GM23338 (cell line): ENCODE measurements at regions not wholly inside any gene's neighbourhood (a gene's known extent, or its start where the extent isn't known, plus 50 kb on each side); places are given as distances from the start of the nearest gene placed in this dataset.

ENCODE experiments used
- ATAC-seq: fragments of 200-7000 bp; cut with Tn5 transposase; 3 replicates; pipeline ENCODE4 v1.9.1; 2020
- DNase-seq: peaks from one replicate; pipeline ENCODE4 v3.0.0-alpha.2; 2015; ENCODE audit warnings: low spot score
- H2AFZ ChIP-seq: fragments of 200-600 bp; sonication (generic); 2 replicates; pipeline ENCODE4 v1.8.0; 2016; ENCODE audit warnings: antibody characterized with exemption, mild to moderate bottlenecking, moderate library complexity
- H3F3A ChIP-seq: fragments of 200-600 bp; sonication (generic); replicated peaks from 2 replicates; pipeline ENCODE4 v1.8.0; 2017; ENCODE audit warnings: antibody characterized with exemption, mixed run types, low read depth
- H3K27ac ChIP-seq: fragments of 200-600 bp; sonication (generic); 2 replicates; pipeline ENCODE4 v1.6.1; 2016; ENCODE audit warnings: low read depth
- H3K27me3 ChIP-seq: fragments of 200-600 bp; sonication (generic); 2 replicates; pipeline ENCODE4 v1.8.0; 2016; ENCODE audit warnings: mild to moderate bottlenecking, mixed run types, moderate library complexity; ENCODE audit not compliant: insufficient read depth
- H3K36me3 ChIP-seq: fragments of 200-600 bp; sonication (generic); 2 replicates; pipeline ENCODE4 v1.8.0; 2016; ENCODE audit warnings: mild to moderate bottlenecking; ENCODE audit not compliant: insufficient read depth
- H3K4me1 ChIP-seq: fragments of 200-600 bp; sonication (generic); 2 replicates; pipeline ENCODE4 v1.8.0; 2016; ENCODE audit warnings: mild to moderate bottlenecking, moderate library complexity; ENCODE audit not compliant: insufficient read depth
- H3K4me2 ChIP-seq: fragments of 200-600 bp; sonication (generic); 2 replicates; pipeline ENCODE4 v1.7.1; 2017; ENCODE audit warnings: mixed run types
- H3K4me3 ChIP-seq: fragments of 200-600 bp; sonication (generic); 2 replicates; pipeline ENCODE4 v1.6.1; 2016; ENCODE audit warnings: mixed run types
- H3K79me2 ChIP-seq: fragments of 200-600 bp; sonication (generic); replicated peaks from 2 replicates; pipeline ENCODE4 v1.8.0; 2017; ENCODE audit warnings: mild to moderate bottlenecking; ENCODE audit not compliant: insufficient read depth
- H3K9me2 ChIP-seq: fragments of 200-600 bp; sonication (generic); 2 replicates; pipeline ENCODE4 v1.8.0; 2017; ENCODE audit not compliant: insufficient read depth
- H4K20me1 ChIP-seq: fragments of 200-600 bp; sonication (generic); replicated peaks from 2 replicates; pipeline ENCODE4 v1.8.0; 2017; ENCODE audit warnings: mild to moderate bottlenecking; ENCODE audit not compliant: insufficient read depth
- H3K27ac Mint-ChIP-seq: 2 replicates; pipeline ENCODE4 v1.8.0; 2020; ENCODE audit warnings: inconsistent platforms, mild to moderate bottlenecking, moderate library complexity, mixed read lengths
- H3K27me3 Mint-ChIP-seq: 3 replicates; pipeline ENCODE4 v1.8.0; 2022; ENCODE audit warnings: low read depth, mild to moderate bottlenecking, moderate library complexity, mixed read lengths, inconsistent platforms; ENCODE audit not compliant: insufficient read depth, poor library complexity
- H3K36me3 Mint-ChIP-seq: 3 replicates; pipeline ENCODE4 v1.8.0; 2021; ENCODE audit warnings: low read depth, mild to moderate bottlenecking, inconsistent platforms, moderate library complexity, mixed read lengths
- H3K4me1 Mint-ChIP-seq: 3 replicates; pipeline ENCODE4 v1.8.0; 2020; ENCODE audit warnings: mild to moderate bottlenecking, inconsistent platforms, mixed read lengths
- H3K4me3 Mint-ChIP-seq: 3 replicates; pipeline ENCODE4 v1.8.0; 2021; ENCODE audit warnings: moderate library complexity, mild to moderate bottlenecking, inconsistent platforms, mixed read lengths
- H3K9me3 Mint-ChIP-seq: 3 replicates; pipeline ENCODE4 v1.8.0; 2020; ENCODE audit warnings: moderate library complexity, mild to moderate bottlenecking, inconsistent platforms, mixed read lengths
- CREB1 ChIP-seq: fragments of 250-450 bp; sonication (Bioruptor Pico); IDR thresholded peaks from 2 replicates; pipeline ENCODE4 v1.5.0; 2020; ENCODE audit warnings: low read depth, mild to moderate bottlenecking, moderate library complexity
- EZH2 ChIP-seq: fragments of 200-600 bp; sonication (generic); IDR thresholded peaks from one replicate; pipeline ENCODE4 v1.8.0; 2017; ENCODE audit warnings: antibody characterized with exemption, mild to moderate bottlenecking, low read depth; ENCODE audit not compliant: unreplicated experiment
- EZH2phosphoT487 ChIP-seq: fragments of 200-600 bp; sonication (generic); IDR thresholded peaks from one replicate; pipeline ENCODE4 v1.8.1; 2018; ENCODE audit warnings: antibody characterized with exemption; ENCODE audit not compliant: unreplicated experiment
- JUNB ChIP-seq: IDR thresholded peaks from one replicate; pipeline ENCODE4 v1.6.1; 2016; ENCODE audit warnings: antibody characterized with exemption; ENCODE audit not compliant: unreplicated experiment
- NANOG ChIP-seq: IDR thresholded peaks from 2 replicates; pipeline ENCODE4 v1.6.1; 2016; ENCODE audit warnings: antibody characterized with exemption, borderline replicate concordance
- POLR2AphosphoS5 ChIP-seq: IDR thresholded peaks from 2 replicates; pipeline ENCODE4 v1.6.1; 2016; ENCODE audit warnings: antibody characterized with exemption, low read depth
- STAT1 ChIP-seq: IDR thresholded peaks from one replicate; pipeline ENCODE4 v1.6.1; 2016; ENCODE audit warnings: antibody characterized with exemption; ENCODE audit not compliant: unreplicated experiment
- ZNF114 ChIP-seq: fragments of 250-450 bp; sonication (Bioruptor Pico); IDR thresholded peaks from 2 replicates; pipeline ENCODE4 v1.5.0; 2020; ENCODE audit warnings: mild to moderate bottlenecking, moderate library complexity
- ZNF331 ChIP-seq: fragments of 250-450 bp; sonication (Bioruptor Pico); IDR thresholded peaks from 2 replicates; pipeline ENCODE4 v1.5.0; 2020; ENCODE audit warnings: low read depth, mild to moderate bottlenecking, moderate library complexity
- TF ChIP-seq, protein P1 (sequence below): fragments of 250-450 bp; sonication (Bioruptor Pico); IDR thresholded peaks from 2 replicates; pipeline ENCODE4 v1.5.0; 2020; ENCODE audit warnings: mild to moderate bottlenecking, moderate library complexity
- TF ChIP-seq, protein P2 (sequence below): IDR thresholded peaks from 2 replicates; pipeline ENCODE4 v1.6.1; 2016; ENCODE audit warnings: antibody characterized with exemption
- TF ChIP-seq, protein P3 (sequence below), 2 experiments: fragments of 200-600 bp in 1 of 2; sonication (generic) in 1 of 2; conservative IDR thresholded peaks; 2 replicates each; pipeline versions ENCODE4 v1.5.1 to v1.6.1; 2016 to 2017; ENCODE audit warnings: antibody characterized with exemption in 2 of 2, low read depth in 2 of 2, mild to moderate bottlenecking in 2 of 2, moderate library complexity in 1 of 2
- TF ChIP-seq, protein P4 (sequence below): IDR thresholded peaks from one replicate; pipeline ENCODE4 v1.6.1; 2018; ENCODE audit warnings: antibody characterized with exemption; ENCODE audit not compliant: unreplicated experiment

DNA sequence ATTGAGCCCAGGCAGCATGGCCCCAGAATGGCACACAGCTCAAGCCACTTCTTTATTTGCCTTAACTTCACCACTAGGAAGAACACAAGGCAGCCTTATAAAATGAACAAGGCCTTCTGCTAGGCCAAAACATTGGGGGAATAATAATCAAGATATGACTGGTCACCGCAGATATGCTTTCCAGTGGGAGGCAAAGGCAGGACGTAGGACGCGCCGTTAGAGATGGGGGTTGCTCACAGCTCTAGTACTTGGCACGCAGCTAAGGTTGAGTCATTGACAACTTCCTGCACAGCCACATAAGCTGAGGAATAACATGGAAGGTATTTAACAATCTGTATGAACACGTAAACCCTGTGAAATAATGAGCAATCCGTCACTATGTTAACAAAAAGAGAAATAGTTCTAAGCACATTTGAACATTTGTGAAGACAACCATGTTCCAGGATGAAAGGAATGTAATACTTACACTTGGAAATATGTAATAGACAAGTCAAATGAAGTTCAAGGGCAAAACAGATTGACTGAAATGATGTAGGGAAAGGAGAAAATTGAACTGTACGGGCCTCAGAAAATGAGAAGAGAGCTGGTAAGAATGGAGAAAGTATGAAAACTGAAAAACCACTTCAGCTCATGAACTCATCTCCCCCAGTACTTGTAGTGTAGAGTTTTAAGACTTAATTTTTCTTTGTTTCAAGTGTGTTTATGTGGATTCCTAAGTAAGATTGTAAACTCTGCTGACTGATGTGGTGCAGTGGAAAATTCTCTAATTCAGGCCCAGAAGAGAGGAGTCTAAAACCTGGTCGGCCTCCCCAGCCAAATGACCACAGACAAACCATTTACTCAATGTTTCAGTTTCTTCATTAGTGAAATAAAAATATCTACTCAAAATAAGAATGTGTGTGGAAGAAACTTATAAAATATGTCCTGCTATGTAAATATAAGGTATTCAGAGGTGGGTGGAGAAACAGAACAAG lies 59.3 kb upstream of the CCDC91 start:
- Mint-ChIP-seq H3K4me3 (no peak overlapping the region), H3K27me3 (peaks cover 4% of the 10 kb centered on the region), H3K36me3 (no peaks in the 10 kb centered on the region), H3K27ac (no peak overlapping the region; the same call in 1 of the 2 replicates), H3K9me3 (no peaks in the 10 kb centered on the region), H3K4me1 (peaks cover 3% of the 10 kb centered on the region; the same call in 1 of the 3 replicates)
- Histone ChIP-seq H4K20me1 (no peaks in the 10 kb centered on the region), H3K4me1 (no peaks in the 10 kb centered on the region), H3K4me2 (no peak overlapping the region), H3K9me2 (no peaks in the 10 kb centered on the region; the same call in 1 of the 2 replicates), H3K79me2 (no peaks in the 10 kb centered on the region), H3K27me3 (no peaks in the 10 kb centered on the region), H3K4me3 (no peak overlapping the region), H3F3A (no peaks in the 10 kb centered on the region), H3K36me3 (no peaks in the 10 kb centered on the region), H2AFZ (no peak overlapping the region), H3K27ac (no peak overlapping the region)
- ATAC-seq = no peak
- no peak for DNase-seq
- TF ChIP-seq, protein P1, sequence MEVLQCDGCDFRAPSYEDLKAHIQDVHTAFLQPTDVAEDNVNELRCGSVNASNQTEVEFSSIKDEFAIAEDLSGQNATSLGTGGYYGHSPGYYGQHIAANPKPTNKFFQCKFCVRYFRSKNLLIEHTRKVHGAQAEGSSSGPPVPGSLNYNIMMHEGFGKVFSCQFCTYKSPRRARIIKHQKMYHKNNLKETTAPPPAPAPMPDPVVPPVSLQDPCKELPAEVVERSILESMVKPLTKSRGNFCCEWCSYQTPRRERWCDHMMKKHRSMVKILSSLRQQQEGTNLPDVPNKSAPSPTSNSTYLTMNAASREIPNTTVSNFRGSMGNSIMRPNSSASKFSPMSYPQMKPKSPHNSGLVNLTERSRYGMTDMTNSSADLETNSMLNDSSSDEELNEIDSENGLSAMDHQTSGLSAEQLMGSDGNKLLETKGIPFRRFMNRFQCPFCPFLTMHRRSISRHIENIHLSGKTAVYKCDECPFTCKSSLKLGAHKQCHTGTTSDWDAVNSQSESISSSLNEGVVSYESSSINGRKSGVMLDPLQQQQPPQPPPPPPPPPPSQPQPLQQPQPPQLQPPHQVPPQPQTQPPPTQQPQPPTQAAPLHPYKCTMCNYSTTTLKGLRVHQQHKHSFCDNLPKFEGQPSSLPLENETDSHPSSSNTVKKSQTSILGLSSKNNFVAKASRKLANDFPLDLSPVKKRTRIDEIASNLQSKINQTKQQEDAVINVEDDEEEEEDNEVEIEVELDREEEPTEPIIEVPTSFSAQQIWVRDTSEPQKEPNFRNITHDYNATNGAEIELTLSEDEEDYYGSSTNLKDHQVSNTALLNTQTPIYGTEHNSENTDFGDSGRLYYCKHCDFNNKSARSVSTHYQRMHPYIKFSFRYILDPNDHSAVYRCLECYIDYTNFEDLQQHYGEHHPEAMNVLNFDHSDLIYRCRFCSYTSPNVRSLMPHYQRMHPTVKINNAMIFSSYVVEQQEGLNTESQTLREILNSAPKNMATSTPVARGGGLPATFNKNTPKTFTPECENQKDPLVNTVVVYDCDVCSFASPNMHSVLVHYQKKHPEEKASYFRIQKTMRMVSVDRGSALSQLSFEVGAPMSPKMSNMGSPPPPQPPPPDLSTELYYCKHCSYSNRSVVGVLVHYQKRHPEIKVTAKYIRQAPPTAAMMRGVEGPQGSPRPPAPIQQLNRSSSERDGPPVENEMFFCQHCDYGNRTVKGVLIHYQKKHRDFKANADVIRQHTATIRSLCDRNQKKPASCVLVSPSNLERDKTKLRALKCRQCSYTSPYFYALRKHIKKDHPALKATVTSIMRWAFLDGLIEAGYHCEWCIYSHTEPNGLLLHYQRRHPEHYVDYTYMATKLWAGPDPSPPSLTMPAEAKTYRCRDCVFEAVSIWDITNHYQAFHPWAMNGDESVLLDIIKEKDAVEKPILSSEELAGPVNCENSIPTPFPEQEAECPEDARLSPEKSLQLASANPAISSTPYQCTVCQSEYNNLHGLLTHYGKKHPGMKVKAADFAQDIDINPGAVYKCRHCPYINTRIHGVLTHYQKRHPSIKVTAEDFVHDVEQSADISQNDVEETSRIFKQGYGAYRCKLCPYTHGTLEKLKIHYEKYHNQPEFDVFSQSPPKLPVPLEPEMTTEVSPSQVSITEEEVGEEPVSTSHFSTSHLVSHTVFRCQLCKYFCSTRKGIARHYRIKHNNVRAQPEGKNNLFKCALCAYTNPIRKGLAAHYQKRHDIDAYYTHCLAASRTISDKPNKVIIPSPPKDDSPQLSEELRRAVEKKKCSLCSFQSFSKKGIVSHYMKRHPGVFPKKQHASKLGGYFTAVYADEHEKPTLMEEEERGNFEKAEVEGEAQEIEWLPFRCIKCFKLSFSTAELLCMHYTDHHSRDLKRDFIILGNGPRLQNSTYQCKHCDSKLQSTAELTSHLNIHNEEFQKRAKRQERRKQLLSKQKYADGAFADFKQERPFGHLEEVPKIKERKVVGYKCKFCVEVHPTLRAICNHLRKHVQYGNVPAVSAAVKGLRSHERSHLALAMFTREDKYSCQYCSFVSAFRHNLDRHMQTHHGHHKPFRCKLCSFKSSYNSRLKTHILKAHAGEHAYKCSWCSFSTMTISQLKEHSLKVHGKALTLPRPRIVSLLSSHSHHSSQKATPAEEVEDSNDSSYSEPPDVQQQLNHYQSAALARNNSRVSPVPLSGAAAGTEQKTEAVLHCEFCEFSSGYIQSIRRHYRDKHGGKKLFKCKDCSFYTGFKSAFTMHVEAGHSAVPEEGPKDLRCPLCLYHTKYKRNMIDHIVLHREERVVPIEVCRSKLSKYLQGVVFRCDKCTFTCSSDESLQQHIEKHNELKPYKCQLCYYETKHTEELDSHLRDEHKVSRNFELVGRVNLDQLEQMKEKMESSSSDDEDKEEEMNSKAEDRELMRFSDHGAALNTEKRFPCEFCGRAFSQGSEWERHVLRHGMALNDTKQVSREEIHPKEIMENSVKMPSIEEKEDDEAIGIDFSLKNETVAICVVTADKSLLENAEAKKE = no peak
- TF ChIP-seq NANOG = no peak
- TF ChIP-seq CREB1 (CRISPR knock-in tag) = no peak
- TF ChIP-seq EZH2 = no peak
- TF ChIP-seq, protein P2, sequence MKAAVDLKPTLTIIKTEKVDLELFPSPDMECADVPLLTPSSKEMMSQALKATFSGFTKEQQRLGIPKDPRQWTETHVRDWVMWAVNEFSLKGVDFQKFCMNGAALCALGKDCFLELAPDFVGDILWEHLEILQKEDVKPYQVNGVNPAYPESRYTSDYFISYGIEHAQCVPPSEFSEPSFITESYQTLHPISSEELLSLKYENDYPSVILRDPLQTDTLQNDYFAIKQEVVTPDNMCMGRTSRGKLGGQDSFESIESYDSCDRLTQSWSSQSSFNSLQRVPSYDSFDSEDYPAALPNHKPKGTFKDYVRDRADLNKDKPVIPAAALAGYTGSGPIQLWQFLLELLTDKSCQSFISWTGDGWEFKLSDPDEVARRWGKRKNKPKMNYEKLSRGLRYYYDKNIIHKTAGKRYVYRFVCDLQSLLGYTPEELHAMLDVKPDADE = no peak
- no peak for TF ChIP-seq JUNB
- TF ChIP-seq ZNF114 (CRISPR knock-in tag) = no peak
- no peak for TF ChIP-seq EZH2phosphoT487
- no peak for TF ChIP-seq POLR2AphosphoS5
- TF ChIP-seq, protein P3, sequence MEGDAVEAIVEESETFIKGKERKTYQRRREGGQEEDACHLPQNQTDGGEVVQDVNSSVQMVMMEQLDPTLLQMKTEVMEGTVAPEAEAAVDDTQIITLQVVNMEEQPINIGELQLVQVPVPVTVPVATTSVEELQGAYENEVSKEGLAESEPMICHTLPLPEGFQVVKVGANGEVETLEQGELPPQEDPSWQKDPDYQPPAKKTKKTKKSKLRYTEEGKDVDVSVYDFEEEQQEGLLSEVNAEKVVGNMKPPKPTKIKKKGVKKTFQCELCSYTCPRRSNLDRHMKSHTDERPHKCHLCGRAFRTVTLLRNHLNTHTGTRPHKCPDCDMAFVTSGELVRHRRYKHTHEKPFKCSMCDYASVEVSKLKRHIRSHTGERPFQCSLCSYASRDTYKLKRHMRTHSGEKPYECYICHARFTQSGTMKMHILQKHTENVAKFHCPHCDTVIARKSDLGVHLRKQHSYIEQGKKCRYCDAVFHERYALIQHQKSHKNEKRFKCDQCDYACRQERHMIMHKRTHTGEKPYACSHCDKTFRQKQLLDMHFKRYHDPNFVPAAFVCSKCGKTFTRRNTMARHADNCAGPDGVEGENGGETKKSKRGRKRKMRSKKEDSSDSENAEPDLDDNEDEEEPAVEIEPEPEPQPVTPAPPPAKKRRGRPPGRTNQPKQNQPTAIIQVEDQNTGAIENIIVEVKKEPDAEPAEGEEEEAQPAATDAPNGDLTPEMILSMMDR (conservative IDR thresholded peaks at IDR 0.05; ENCODE audit: low read depth in 2 of 2) = no peak
- no peak for TF ChIP-seq ZNF331
- TF ChIP-seq STAT1 = no peak
- TF ChIP-seq, protein P4, sequence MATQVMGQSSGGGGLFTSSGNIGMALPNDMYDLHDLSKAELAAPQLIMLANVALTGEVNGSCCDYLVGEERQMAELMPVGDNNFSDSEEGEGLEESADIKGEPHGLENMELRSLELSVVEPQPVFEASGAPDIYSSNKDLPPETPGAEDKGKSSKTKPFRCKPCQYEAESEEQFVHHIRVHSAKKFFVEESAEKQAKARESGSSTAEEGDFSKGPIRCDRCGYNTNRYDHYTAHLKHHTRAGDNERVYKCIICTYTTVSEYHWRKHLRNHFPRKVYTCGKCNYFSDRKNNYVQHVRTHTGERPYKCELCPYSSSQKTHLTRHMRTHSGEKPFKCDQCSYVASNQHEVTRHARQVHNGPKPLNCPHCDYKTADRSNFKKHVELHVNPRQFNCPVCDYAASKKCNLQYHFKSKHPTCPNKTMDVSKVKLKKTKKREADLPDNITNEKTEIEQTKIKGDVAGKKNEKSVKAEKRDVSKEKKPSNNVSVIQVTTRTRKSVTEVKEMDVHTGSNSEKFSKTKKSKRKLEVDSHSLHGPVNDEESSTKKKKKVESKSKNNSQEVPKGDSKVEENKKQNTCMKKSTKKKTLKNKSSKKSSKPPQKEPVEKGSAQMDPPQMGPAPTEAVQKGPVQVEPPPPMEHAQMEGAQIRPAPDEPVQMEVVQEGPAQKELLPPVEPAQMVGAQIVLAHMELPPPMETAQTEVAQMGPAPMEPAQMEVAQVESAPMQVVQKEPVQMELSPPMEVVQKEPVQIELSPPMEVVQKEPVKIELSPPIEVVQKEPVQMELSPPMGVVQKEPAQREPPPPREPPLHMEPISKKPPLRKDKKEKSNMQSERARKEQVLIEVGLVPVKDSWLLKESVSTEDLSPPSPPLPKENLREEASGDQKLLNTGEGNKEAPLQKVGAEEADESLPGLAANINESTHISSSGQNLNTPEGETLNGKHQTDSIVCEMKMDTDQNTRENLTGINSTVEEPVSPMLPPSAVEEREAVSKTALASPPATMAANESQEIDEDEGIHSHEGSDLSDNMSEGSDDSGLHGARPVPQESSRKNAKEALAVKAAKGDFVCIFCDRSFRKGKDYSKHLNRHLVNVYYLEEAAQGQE = no peak
